Thyroid gland (tissue), 4 donors: ENCODE measurements at regions not wholly inside any gene's neighbourhood (a gene's known extent, or its start where the extent isn't known, plus 50 kb on each side); places are given as distances from the start of the nearest gene placed in this dataset.

ENCODE experiments used
- DNase-seq, 2 donors: peaks; one replicate each; pipeline ENCODE4 v3.0.0-alpha.2; 2019
- H3K27ac ChIP-seq, 3 donors: fragments of 200-600 bp; sonication (generic); 1 replicate in 2 of 3; 2 replicates in 1 of 3; pipeline ENCODE4 v1.5.1; 2016 to 2019; ENCODE audit warnings: mild to moderate bottlenecking in 1 of 3, moderate library complexity in 1 of 3
- H3K27me3 ChIP-seq: fragments of 200-600 bp; sonication (generic); one replicate; pipeline ENCODE4 v1.5.1; 2019
- H3K36me3 ChIP-seq, 2 donors: fragments of 200-600 bp; sonication (generic); one replicate each; pipeline ENCODE4 v1.5.1; 2016 to 2019
- H3K4me1 ChIP-seq, 2 donors: fragments of 200-600 bp; sonication (generic); one replicate each; pipeline ENCODE4 v1.5.1; 2017 to 2019
- H3K4me3 ChIP-seq, 3 donors: fragments of 200-600 bp; sonication (generic); replicated peaks in 1 of 3; 1 replicate in 2 of 3; 2 replicates in 1 of 3; pipeline ENCODE4 v1.5.1; 2016; ENCODE audit warnings: mild to moderate bottlenecking in 1 of 3
- H3K9me3 ChIP-seq: fragments of 200-600 bp; sonication (generic); one replicate; pipeline ENCODE4 v1.5.1; 2017
- POLR2A ChIP-seq, 2 donors: fragments of 450-650 bp; IDR thresholded peaks; one replicate each; pipeline ENCODE4 v1.6.1; 2017; ENCODE audit warnings: antibody characterized with exemption in 2 of 2, mild to moderate bottlenecking in 2 of 2, moderate library complexity in 1 of 2
- WGBS, 2 donors: methylation state at CpG; one replicate each; pipeline ENCODE4 v1.1.5; 2017; 5-methylcytosine and 5-hydroxymethylcytosine counted together
- intact Hi-C: fragments of 100-400 bp; cut with DNase I; formaldehyde crosslinking; loops from one replicate; pipeline ENCODE4 v1.15.1; 2023
- TF ChIP-seq, protein P1 (sequence below), 6 experiments: fragments of 200-600 bp in 3 of 6; fragments of 450-650 bp in 3 of 6; sonication (generic) in 3 of 6; IDR thresholded peaks; one replicate each; pipeline ENCODE4 v1.5.1; 2016 to 2019; ENCODE audit warnings: antibody characterized with exemption in 6 of 6, mild to moderate bottlenecking in 2 of 6, inconsistent platforms in 1 of 6, moderate library complexity in 1 of 6

DNA sequence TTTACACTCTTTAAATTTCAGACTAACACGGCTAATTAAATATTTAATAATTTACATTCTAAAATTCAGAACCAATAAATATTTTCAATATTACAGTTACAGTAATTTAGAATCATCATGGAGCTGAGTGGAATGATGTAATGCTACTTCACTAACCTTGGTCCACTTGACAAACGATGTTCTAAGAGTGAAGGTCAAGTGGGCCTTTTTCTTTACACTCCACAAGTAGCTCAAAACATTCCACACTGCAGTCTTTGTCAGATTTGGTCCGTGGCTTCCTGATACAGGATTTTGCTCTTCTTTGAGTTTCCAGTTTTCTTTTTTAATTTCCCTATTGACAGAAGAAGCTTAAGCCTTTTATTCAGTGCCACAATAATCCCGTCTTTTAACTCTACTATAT lies 164.6 kb upstream of the NRIP1 start:
- Histone ChIP-seq H3K27ac (no peak overlapping the region), H3K36me3 (no peaks in the 10 kb centered on the region), H3K4me1 (no peaks in the 10 kb centered on the region), H3K9me3 (no peaks in the 10 kb centered on the region), H3K27me3 (no peaks in the 10 kb centered on the region), H3K4me3 (no peak overlapping the region)
- TF ChIP-seq, protein P1, sequence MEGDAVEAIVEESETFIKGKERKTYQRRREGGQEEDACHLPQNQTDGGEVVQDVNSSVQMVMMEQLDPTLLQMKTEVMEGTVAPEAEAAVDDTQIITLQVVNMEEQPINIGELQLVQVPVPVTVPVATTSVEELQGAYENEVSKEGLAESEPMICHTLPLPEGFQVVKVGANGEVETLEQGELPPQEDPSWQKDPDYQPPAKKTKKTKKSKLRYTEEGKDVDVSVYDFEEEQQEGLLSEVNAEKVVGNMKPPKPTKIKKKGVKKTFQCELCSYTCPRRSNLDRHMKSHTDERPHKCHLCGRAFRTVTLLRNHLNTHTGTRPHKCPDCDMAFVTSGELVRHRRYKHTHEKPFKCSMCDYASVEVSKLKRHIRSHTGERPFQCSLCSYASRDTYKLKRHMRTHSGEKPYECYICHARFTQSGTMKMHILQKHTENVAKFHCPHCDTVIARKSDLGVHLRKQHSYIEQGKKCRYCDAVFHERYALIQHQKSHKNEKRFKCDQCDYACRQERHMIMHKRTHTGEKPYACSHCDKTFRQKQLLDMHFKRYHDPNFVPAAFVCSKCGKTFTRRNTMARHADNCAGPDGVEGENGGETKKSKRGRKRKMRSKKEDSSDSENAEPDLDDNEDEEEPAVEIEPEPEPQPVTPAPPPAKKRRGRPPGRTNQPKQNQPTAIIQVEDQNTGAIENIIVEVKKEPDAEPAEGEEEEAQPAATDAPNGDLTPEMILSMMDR (IDR thresholded peaks at IDR 0.05): no peak
- TF ChIP-seq POLR2A (IDR thresholded peaks at IDR 0.05): no peak
- intact Hi-C loops: no loop called here
- no peak for DNase-seq
- WGBS, 2 donors: 60 to 62% methylated on average over 4 of the region's 4 CpGs

- Histone ChIP-seq H3K27me3 (no peaks in the 10 kb centered on the region), H3K4me3 (no peak overlapping the region), H3K4me1 (no peaks in the 10 kb centered on the region), H3K9me3 (no peaks in the 10 kb centered on the region), H3K36me3 (no peaks in the 10 kb centered on the region), H3K27ac (no peak overlapping the region)
- WGBS, 2 donors: 91 to 96% methylated on average over 1 of the region's 1 CpG
- no peak for TF ChIP-seq POLR2A (IDR thresholded peaks at IDR 0.05)
- TF ChIP-seq, protein P1 (IDR thresholded peaks at IDR 0.05): no peak
- intact Hi-C loops: no loop called here
- no peak for DNase-seq
These were observed 168.8 kb upstream of the NRIP1 start for GRCh38 chr21:15233611-15234010.

DNA sequence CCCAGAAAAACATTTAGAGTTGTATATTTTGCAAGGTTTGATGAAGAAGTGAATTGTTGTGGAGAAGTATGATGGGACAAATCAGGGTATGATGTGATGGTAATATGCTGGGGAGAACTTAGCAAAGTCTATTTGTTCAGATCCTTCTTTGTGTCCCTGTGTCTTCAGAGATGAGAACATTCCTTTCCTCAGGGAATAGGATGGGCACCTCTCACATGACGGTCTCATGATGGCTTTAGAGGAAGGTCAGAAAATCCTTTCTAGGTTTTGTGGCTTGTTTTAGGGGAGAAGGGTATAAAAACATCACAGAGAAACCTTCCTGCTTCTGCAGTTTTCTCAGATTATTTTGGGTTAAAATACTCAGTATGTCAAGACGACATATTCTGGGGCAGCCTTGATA lies 171.3 kb upstream of the NRIP1 start:
- Histone ChIP-seq H3K27ac (no peak overlapping the region), H3K9me3 (no peaks in the 10 kb centered on the region), H3K4me1 (no peaks in the 10 kb centered on the region), H3K4me3 (no peak overlapping the region), H3K27me3 (no peaks in the 10 kb centered on the region), H3K36me3 (no peaks in the 10 kb centered on the region)
- TF ChIP-seq, protein P1 (IDR thresholded peaks at IDR 0.05): no peak
- TF ChIP-seq POLR2A (IDR thresholded peaks at IDR 0.05): no peak
- no peak for DNase-seq
- intact Hi-C loops: no loop called here
- 86 to 95% methylated on average over 2 of the region's 2 CpGs for WGBS, 2 donors

GRCh38 chr21:15240848-15241247 lies 176.0 kb upstream of the NRIP1 start:
- H3K9me3 ChIP-seq: no peaks in the 10 kb centered on the region
- intact Hi-C loops: no loop called here
- no peaks in the 10 kb centered on the region for H3K27me3 ChIP-seq
- no peak for DNase-seq
- no peak overlapping the region for H3K27ac ChIP-seq
- no peaks in the 10 kb centered on the region for H3K4me1 ChIP-seq
- 58 to 61% methylated on average over 2 of the region's 2 CpGs for WGBS, 2 donors
- TF ChIP-seq, protein P1 (IDR thresholded peaks at IDR 0.05): no peak
- TF ChIP-seq POLR2A (IDR thresholded peaks at IDR 0.05): no peak
- H3K4me3 ChIP-seq: no peak overlapping the region
- H3K36me3 ChIP-seq: no peaks in the 10 kb centered on the region

DNA sequence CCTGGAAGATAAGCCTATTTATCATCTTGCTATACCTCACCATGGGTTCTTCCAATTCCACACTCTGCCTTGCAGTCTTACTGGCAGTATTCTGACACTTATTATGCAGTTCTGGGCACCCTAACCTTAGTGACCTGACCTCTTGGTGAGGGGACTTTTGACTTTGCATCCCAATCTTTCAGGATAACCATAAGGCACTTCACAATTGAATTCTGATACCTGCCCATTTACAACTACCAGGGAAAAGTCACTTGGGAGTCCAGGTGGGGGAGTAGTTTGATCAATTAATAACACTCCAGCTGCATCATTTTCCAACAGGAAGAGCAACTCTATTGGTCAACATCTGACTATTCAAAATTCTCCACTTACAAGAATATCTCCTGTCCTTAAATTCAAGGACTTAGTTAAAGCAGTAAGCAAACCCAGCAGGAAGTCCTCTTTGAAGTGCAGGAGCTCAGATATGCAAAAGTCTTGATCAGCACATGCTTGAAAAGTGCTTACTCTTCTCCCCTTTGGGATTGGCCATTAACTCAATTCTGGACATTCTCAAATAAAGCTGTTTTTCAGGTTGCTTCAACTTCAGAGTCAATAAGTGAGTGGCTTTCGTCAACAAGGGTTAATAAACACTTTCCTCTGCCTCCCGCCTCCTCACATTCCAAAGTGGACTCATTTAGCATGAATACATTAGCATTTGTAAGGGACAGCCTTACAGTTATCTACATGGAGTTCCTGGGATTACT lies 177.4 kb upstream of the NRIP1 start:
- Histone ChIP-seq H3K27ac (no peak overlapping the region), H3K4me1 (no peaks in the 10 kb centered on the region), H3K9me3 (no peaks in the 10 kb centered on the region), H3K4me3 (no peak overlapping the region), H3K36me3 (no peaks in the 10 kb centered on the region), H3K27me3 (no peaks in the 10 kb centered on the region)
- intact Hi-C loops: no loop called here
- TF ChIP-seq POLR2A (IDR thresholded peaks at IDR 0.05): no peak
- TF ChIP-seq, protein P1 (IDR thresholded peaks at IDR 0.05): no peak
- no peak for DNase-seq
- 78% methylated on average over 2 of the region's 2 CpGs for WGBS, 2 donors
